GM03348 (cell line): ENCODE measurements at regions not wholly inside any gene's neighbourhood (a gene's known extent, or its start where the extent isn't known, plus 50 kb on each side); places are given as distances from the start of the nearest gene placed in this dataset.
"Not testable (repeated sequence)": the region's sequence is repeated elsewhere in the genome, so short reads cannot be mapped to it uniquely, and the experiment has no call there.

Experiments
- DNase-seq: peaks from one replicate; pipeline ENCODE4 v3.0.0; 2012; ENCODE audit warnings: low spot score

DNA sequence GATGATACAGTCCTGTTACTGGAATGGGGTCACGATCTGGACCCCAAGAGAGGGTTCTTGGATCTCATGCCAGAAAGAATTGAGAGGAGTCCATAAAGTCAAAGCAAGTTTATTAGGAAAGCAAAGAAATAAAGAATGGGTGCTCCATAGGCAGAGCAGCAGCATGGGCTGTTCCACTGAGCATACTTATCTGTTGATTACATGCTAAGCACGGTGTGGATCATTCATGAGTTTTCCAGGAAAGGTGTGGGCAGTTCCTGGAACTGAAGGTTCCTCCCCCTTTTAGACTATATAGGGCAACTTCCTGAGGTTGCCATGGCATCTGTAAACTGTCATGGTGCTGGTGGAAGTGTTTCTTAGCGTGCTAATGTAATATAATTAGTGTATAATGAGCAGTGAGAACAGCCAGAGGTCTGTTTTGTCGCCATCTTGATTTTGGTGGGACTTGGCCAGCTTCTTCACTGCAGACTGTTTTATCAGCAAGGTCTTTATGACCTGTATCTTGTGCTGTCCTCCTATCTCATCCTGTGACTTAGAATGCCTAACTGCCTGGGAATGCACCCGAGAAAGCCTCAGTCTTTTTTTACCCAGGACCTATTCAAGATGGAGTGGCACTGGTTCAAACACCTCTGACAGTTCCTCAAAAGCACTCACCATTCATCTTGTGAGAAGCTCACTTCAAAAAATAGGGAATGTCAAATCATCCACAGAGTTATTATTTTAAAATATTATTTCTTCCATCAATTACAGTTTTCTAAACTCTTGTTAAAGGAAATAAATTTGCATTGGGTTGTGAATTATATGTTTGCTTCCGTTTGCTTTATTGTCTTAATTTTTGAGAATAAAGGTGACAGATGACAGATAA lies 1358.8 kb upstream of the TMEM132C start:
- DNase-seq = no peak

DNA sequence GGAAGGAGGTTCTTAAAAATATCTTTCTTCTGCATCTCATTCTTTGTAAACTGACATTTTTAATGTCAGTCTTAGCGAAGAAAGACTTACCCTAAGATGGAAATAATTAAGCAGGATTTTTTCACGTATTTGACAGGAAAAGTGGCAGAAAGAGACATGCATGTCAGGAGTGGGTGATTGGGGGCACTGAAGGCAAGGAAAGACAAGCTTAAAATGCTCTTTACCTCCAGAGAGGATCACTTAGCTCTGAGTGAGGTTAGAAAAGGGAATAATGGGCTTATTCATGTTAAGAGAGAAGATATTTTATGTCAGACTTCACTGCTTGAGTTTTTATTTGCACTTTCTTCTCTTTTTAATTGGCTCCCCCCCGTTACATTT lies 1358.2 kb upstream of the TMEM132C start:
- no peak for DNase-seq

DNA sequence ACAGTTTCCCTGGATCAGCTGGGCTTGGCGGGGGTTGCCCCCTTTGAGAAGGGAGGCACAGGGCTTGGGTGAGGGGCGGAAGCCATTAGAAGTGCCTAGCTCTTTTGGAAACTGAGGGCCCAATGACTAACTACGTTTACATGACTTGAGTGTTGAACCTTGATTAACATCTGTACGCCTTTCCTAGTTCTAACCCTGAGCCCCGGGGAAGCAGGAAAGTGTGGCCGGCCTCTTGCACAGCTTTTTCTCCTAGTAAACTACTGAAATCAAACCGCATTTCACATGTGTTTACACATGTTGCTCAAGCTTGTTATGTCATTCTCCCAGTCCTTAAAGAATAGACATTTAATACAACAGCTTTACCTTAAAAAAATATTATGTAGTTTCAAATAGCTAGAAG lies 1356.4 kb upstream of the TMEM132C start:
- no peak for DNase-seq

DNA sequence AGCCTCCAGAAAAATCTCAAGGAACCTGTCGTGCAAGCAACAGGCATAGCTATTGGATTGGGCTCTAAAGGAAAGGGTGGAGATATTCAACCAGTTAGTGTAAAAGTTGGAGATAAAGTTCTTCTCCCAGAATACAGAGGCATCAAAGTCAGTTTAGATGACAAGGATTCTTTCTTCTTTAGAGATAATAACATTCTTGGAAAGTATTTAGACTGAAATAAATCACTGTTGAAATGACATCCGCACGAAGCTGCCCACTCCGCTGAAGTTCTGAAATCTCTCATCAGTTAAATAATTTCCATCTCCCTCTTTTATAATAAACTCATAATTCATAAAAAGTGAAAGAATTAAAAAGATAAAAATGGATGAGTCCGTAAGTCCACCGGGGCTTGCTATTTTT lies 1354.9 kb upstream of the TMEM132C start:
- DNase-seq = no peak

DNA sequence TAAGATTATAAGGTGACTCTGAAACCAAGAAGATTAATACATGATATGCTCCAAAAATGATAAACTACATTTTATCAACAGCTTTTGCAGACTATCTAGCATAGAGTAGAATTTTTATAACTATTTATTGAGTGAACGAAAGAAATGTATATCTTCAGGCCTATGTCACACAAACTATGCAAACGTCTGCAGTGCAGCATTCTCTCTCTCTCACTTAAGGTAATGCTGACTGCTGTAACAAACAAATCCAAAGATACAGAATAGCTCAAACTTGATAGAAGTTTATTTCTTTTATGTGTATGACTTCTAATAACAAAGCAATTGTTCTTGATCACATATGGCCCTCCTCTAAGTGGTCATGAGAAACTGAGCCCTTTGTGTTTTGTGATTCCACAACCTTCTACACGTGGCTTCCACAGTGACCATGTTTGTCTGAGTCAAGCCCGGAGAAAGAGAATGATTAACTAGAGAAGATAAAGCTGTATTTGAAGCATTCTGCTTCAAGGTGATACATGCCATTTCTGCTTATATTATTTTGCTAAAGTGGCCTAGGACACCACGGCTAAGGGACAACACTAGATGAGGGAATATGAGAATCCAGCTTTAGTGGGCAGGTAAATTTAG lies 1352.7 kb upstream of the TMEM132C start:
- DNase-seq = no peak

DNA sequence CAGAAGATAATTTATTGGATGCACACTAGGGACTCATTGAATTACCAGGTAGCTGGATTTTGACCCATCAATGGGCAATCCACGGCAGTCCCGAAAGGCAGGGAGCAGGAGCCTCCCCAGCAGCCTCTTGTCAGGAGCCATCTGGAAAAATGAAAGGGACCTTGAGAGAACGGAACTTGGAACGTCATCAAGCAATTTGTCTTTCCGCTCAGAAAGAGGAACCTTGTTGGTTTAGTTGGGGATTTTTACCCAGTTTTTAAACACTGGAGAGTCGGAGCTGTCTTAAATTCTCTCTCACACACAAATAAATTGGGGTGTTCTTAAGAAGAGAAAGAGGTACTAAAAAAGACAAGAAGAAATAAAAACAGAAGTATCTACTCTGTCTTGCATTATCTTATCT lies 1351.7 kb upstream of the TMEM132C start:
- DNase-seq = no peak

DNA sequence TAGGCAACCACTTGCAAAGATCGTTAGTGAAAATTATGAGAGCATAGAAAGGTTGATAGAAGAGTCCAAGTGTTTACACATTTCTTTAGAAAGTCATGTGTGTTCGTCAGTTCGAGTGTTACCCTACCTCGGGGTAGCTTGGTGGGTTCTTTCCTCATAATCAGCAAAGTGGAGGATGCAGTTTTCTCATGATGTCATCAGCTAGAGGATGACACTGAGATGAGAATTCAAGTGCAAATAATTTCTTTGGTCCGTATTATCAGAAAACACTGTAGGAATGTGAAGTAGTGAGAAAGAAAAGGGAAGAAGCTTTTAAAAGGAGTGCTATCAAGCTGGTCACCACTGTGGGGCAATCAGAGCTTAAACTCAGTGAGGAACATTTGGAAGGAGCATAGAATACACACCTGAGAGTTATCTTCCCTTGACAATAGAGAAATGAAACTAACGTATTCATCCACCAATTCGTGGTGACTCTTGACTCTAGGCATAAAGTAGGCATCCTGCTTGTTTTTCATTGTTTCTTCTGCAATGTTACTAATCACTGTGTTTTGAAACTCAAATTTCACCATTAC lies 1340.9 kb upstream of the TMEM132C start:
- DNase-seq = no peak

DNA sequence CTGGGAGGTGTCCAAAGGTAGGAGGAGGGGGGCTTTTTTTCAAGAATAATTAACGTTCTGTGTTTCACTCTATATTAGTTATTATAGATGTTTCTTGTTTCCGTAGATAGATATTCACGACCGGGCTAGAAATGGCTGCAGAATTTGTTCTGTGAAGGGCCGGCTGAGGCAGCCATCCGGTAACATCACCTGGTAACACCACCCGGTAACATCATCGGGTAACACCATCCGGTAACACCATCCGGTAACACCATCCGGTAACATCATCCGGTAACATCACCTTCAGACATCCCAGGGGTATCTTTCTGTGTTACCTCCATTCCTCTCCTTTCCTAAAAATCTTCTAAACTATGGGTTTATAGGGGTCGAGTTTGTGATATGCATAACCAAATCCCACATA lies 1336.7 kb upstream of the TMEM132C start:
- no peak for DNase-seq

DNA sequence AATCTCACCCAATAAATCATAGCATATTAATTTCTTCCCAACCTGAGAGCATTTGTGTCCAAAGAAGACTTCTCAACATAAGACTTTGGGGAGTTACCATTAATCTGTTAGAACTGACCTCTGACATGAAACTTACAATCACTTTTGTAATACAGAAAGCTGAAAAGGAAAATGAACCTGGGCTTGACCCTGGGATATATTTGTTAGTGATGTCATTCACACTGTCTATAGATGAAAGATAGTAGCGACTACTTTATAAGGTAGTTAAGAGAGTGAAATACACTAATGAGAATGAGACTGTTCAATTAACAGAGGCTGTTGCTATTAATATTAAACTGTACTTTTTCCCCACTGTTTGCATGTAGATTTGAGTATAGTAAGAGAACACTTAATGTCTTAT lies 1334.8 kb upstream of the TMEM132C start:
- DNase-seq = no peak

DNA sequence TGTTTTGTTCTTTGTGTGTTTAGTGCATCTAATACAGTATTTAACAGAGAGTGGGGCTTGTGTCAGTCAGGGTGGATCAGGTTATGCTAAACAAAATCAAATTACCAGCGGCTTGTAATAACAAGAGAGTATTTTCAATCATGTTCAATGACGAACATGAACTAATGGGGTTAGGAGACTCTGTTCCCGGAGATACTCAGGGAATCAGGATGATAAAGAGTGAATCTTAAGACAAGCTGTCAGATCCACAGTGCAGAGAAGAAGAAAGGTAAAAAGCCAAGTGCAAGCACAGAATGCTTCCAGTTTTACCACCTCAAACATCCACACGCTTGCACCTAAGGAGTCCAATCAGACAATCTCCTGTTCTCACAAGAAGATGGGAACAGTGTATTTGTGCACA lies 1331.5 kb upstream of the TMEM132C start:
- DNase-seq = no peak

DNA sequence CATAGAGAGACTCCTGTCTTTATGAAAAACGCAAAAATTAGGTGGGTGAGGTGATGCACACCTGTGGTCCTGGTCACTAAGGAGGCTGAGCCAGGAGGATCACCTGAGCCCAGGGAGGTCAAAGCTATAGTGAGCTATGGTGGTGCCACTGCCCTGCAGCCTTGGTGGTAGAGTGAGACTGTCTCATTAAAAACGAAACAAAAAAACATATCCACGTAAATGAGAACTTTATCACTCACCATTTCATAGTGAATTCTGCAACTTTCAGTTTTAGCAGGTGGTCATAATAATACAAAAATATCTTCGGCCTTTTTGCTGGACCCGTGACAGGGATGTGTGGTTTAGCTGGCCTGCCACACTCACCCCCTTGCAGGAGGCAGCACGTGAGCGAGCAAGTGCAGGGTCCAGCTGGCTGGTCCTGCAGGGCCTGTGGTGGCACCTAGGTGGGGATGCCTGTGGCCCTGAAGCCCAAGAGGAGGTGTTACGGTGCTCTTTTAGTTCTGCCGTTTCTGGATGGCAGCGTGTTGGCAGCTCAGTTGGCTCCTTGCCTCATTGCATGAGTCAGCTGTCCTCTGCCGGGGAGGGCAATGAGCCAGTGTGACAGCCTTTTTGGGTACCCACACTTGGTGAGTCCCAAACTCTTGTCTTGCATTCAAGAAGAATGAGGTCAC lies 1330.7 kb upstream of the TMEM132C start:
- peak; percentile 7 for DNase-seq

DNA sequence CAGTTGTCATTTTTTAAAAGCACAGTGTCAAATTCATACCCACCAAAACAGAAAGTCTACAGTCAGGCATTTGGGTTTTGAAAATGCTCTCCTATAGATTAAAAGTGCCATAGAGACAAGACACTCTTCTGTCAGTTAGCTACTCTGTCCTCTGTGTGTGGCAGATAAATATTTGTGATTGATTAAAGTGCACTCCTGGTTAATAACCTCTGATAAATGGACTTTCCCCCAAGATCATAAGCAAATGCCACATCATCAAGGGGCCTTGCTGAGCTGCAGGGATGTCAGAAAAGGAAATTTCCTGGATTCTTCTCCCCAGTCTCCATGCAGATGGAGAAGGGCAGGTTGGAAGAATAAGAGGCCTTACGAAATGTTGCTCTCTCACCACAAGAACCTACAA lies 1329.5 kb upstream of the TMEM132C start:
- no peak for DNase-seq

DNA sequence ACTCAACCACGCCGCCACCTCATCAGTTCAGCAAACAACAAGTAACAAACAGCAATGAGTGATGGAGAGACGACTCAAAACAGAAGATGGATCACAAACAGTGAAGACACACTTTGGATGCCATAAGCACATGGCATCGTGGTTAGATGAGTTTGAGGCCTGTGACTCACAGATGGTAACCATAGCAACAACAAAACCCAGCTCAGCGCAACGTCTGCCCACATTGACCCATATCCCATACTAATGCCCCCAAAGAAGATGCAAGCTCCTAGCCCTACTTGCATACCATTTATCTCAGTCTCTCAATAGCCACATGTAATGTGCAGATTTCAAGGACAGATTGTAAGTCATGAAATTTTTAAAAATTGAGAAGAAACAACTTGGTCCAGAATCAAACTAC lies 1322.3 kb upstream of the TMEM132C start:
- no peak for DNase-seq

DNA sequence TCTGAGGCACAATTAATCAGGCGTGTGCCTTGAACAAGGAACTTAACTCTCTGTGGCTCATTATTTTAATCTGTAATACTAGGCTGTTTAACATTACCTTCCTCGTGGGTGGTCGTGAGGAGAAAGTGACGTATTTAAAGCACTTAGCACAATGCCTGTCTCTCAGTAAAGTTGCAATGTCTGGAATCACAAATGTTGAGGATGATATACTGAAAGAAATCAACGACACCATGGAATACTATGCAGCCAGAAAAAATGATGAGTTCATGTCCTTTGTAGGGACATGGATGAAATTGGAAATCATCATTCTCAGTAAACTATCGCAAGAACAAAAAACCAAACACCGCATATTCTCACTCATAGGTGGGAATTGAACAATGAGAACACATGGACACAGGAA lies 1320.0 kb upstream of the TMEM132C start:
- DNase-seq = not testable (repeated sequence)

DNA sequence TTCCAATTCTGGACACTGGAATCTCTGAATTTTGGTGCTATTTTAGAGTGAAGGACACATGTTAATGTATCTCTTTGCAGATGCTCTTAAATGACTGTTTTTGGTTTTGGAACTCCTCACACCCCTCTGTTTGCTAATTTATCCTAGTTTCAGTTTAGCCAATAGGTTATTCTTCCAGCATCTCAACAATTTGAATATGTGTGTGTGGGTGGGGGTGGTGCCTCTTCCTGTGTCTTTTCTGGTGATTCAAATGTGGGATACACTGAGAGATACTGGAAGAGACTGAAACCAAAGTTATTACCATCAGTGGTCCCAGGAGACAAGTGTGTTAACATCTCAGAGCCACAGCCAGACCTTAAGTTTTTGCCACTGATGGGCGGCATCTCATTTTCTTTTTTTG lies 1317.4 kb upstream of the TMEM132C start:
- peak; percentile 35 for DNase-seq

DNA sequence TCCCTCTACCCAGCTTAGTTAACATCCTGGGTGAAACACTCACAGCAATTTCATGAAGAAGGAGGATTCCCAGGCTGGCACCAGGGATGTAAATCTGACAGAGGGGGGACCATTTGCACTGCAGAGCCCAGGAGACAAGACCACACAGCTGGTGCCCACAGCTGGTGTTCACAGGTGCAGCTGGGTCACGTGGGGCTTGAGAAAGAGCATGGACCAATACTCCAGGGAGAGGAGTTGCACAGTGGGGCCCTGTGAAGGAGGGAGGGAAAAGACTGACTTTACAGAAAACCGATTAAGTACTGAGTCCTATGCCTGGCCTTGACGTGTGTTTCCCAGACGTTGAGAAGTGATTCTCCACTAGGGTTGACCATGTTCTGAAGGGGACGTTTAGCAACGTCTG lies 1316.7 kb upstream of the TMEM132C start:
- DNase-seq = no peak

DNA sequence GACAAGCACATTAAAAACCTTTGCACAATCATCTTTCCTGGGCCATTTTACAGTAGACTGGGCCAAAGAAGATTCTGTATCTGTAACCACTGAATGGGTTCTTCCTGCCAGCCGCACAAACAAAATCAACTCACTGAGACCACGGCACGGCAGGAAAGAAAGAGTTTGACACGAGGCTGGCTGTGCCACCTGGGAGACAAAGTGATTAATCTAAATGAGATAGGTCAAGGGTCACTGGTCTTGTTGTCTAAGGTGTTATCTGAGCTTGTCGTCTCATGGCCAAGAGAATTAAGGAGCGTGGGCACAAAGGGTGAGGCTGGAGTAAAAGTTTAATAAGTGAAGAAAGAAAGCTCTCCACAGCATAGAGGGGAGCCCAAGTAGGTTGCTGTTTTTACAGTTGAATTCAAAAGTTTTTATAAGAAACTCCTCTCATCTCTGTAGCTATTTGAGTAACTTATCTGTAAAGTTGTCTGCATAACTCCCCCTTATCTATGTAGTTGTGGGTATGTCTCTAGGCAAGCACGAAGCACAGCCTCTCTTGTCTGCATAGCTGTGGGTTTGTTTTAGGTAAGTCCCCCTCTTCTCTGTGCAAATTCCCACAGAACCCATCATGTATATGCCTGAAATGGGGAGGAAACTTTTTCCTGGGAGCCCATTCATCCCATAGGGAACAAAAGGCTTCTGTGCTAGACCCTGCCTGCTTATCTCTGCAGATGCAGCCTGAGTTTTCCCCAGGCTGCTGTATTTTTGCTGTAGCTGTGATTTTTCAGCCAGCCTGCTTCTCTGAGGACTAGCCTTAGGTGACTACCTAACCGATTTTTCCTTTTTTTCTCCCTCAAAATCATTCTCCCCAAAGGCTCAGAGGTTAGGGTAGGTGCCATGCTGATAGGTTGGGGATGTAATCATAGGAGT lies 1314.6 kb upstream of the TMEM132C start:
- no peak for DNase-seq

DNA sequence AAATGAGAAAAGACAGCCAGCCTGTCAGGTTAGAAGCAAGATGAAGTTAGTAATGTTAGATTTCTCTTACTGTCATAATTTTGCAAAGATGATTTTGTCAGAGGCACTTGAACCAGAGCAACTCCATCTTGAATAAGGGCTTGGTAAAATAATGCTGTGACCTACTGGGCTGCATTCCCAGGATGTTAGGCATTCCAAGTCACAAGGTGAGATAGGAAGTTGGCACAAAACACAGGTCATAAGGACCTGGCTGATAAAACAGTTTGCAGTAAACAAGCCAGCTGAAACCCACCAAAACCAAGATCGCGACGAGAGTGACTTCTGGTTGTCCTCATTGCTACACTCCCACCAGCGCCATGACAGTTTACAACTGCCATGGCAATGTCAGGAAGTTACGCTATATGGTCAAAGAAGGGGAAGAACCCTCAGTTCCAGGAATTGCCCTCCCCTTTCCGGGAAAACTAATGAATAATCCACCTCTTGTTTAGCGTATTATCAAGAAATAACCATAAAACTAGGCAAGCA lies 1313.5 kb upstream of the TMEM132C start:
- no peak for DNase-seq

DNA sequence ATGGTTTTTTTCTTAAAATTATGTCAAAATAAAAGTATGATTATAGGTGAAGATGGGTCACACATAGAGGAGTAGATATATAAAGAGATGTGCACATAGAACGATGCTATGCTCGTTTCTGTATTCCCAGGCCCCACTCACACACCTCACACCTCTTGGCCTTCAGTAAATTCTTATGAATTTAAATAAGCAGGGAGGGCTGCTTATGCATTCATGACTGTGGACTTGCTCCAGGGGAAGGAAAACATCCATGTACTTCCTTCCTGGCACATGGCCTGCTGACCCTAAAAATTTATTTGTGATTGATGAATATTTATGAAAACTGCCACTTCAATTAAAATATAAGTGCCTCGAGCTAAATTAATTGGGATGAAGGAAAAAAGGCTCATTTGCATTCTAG lies 1306.7 kb upstream of the TMEM132C start:
- DNase-seq = no peak

DNA sequence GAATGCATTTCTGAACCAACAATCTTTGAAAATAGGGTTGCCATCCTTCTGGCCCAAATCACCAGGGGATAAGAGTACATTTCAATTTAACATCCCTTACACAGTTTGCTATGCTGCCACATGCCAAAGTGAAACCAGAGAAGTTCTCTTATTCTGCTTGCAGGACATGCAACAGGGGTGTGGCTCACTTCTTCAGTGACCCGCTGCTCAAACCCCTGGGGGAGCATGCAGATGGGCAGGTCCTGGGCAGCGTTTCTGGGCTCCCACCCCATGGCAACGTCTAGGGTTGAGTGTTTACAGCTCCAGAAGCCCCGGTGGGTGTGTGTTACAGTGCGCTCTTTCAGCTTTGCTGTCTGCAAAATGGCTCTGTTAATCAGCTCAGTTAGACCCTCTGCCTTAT lies 1306.3 kb upstream of the TMEM132C start:
- DNase-seq = no peak

DNA sequence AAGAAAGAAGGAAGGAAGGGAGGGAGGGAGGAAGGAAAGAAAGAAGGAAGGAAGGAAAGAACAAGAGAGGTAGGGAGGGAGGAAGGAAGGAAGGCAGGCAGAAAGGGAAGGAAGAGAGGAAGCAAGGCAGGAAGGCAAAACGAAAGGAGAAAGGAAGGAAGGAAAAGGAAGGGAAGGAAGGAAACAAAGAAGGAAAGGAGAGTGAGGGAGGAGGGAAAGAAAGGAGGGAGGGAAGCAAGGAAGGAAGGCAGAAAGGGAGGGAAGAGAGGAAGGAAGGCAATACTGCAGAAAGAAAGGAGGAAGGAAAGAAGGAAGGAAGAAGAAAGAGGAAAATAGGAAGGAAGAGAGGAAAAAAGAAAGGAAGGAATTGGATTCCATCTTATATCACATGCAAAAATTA lies 1303.1 kb upstream of the TMEM132C start:
- DNase-seq = no peak

DNA sequence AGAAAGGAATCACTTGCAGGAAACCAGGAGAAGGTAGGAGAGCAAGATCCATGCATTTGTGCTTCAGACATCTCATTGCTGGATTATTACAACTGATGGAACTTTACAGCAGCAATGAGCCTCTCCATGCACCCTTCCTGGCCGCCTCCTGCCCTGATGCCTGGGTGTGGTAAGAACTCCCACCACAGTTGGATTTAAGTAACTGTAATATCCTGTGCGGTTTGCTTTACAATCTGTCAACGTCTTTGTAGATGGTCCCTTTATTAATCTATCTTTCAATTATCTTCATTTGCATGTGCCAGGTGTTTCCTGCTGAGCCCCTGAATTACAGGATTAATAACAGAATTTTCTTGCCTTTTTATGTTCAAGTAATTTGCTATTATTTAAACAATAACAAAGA lies 1300.5 kb upstream of the TMEM132C start:
- DNase-seq = no peak
